GM23248 (cell line): ENCODE measurements at regions not wholly inside any gene's neighbourhood (a gene's known extent, or its start where the extent isn't known, plus 50 kb on each side); places are given as distances from the start of the nearest gene placed in this dataset.

Experiments used
- DNase-seq: peaks from one replicate; pipeline ENCODE4 v3.0.0-alpha.2; 2015
- H2AFZ ChIP-seq: fragments of 200-600 bp; sonication (generic); 2 replicates; pipeline ENCODE4 v1.6.1; 2016; ENCODE audit warnings: antibody characterized with exemption
- H3F3A ChIP-seq: fragments of 200-600 bp; sonication (generic); 2 replicates; pipeline ENCODE4 v1.6.1; 2016; ENCODE audit warnings: mild to moderate bottlenecking, antibody characterized with exemption, mixed run types; ENCODE audit not compliant: insufficient read depth
- H3K27ac ChIP-seq: fragments of 200-600 bp; sonication (generic); 2 replicates; pipeline ENCODE4 v1.5.1; 2016; ENCODE audit warnings: mild to moderate bottlenecking
- H3K27me3 ChIP-seq: fragments of 200-600 bp; sonication (generic); replicated peaks from 2 replicates; pipeline ENCODE4 v1.6.1; 2016; ENCODE audit warnings: mild to moderate bottlenecking; ENCODE audit not compliant: insufficient read depth
- H3K36me3 ChIP-seq: fragments of 200-600 bp; sonication (generic); 2 replicates; pipeline ENCODE4 v1.6.1; 2016; ENCODE audit warnings: low read depth, mild to moderate bottlenecking
- H3K4me1 ChIP-seq: fragments of 200-600 bp; sonication (generic); 2 replicates; pipeline ENCODE4 v1.6.1; 2016; ENCODE audit warnings: mild to moderate bottlenecking; ENCODE audit not compliant: insufficient read depth
- H3K4me2 ChIP-seq: fragments of 200-600 bp; sonication (generic); one replicate; pipeline ENCODE4 v1.6.1; 2016; ENCODE audit warnings: mild to moderate bottlenecking; ENCODE audit not compliant: unreplicated experiment
- H3K4me3 ChIP-seq: fragments of 200-600 bp; sonication (generic); 2 replicates; pipeline ENCODE4 v1.5.1; 2016; ENCODE audit warnings: mild to moderate bottlenecking
- H3K79me2 ChIP-seq: fragments of 200-600 bp; sonication (generic); 2 replicates; pipeline ENCODE4 v1.6.1; 2016; ENCODE audit warnings: mild to moderate bottlenecking; ENCODE audit not compliant: insufficient read depth
- H3K9ac ChIP-seq: fragments of 200-600 bp; sonication (generic); 2 replicates; pipeline ENCODE4 v1.6.1; 2016; ENCODE audit warnings: mild to moderate bottlenecking
- H3K9me2 ChIP-seq: fragments of 200-600 bp; sonication (generic); 2 replicates; pipeline ENCODE4 v1.6.1; 2016; ENCODE audit warnings: mixed run types, mild to moderate bottlenecking, moderate library complexity; ENCODE audit not compliant: insufficient read depth
- H3K9me3 ChIP-seq: fragments of 200-600 bp; sonication (generic); one replicate; pipeline ENCODE4 v1.6.1; 2017; ENCODE audit warnings: low read depth
- H4K20me1 ChIP-seq: fragments of 200-600 bp; sonication (generic); 2 replicates; pipeline ENCODE4 v1.6.0; 2016; ENCODE audit not compliant: insufficient read depth
- EZH2 ChIP-seq: fragments of 200-600 bp; sonication (generic); IDR thresholded peaks from 2 replicates; pipeline ENCODE4 v1.6.1; 2018; ENCODE audit warnings: antibody characterized with exemption, mild to moderate bottlenecking; ENCODE audit not compliant: insufficient read depth, poor library complexity, severe bottlenecking
- EZH2phosphoT487 ChIP-seq: fragments of 200-600 bp; sonication (generic); IDR thresholded peaks from 2 replicates; pipeline ENCODE4 v1.6.1; 2018; ENCODE audit warnings: antibody characterized with exemption, moderate library complexity, mild to moderate bottlenecking, low read depth; ENCODE audit not compliant: insufficient read depth
- WGBS, 2 experiments: methylation state at CpG; one replicate each; pipeline ENCODE4 v1.1.6; 2015 to 2017; ENCODE audit warnings: low lambda C conversion rate in 2 of 2, low coverage in 1 of 2; ENCODE audit errors: missing lambda C conversion rate in 2 of 2; 5-methylcytosine and 5-hydroxymethylcytosine counted together
- in situ Hi-C: fragments of 300-500 bp; cut with MboI; formaldehyde crosslinking; loops from 2 replicates; pipeline ENCODE4 v1.15.0; 2020

GRCh38 chr4:24260133-24260715 is 324.1 kb downstream of the DHX15 start:
- Histone ChIP-seq H3K27me3 (peaks cover 29% of the 10 kb centered on the region), H4K20me1 (no peaks in the 10 kb centered on the region), H3K79me2 (no peaks in the 10 kb centered on the region), H3F3A (no peaks in the 10 kb centered on the region), H3K4me2 (no peak overlapping the region), H3K4me1 (no peaks in the 10 kb centered on the region), H3K27ac (no peak overlapping the region), H3K9me2 (no peaks in the 10 kb centered on the region), H3K9ac (no peak overlapping the region), H3K36me3 (no peaks in the 10 kb centered on the region), H3K9me3 (no peaks in the 10 kb centered on the region), H2AFZ (no peak overlapping the region), H3K4me3 (no peak overlapping the region)
- no peak for TF ChIP-seq EZH2phosphoT487
- TF ChIP-seq EZH2: no peak
- in situ Hi-C loops: no loop called here
- DNase-seq: no peak
- WGBS, 2 experiments: 48 to 52% methylated on average over 8 of the region's 8 CpGs

GRCh38 chr4:24256547-24256946 is 327.8 kb downstream of the DHX15 start:
- H3K27ac ChIP-seq: no peak overlapping the region
- WGBS, 2 experiments: 41 to 43% methylated on average over 5 of the region's 5 CpGs
- H3K4me1 ChIP-seq: no peaks in the 10 kb centered on the region
- no peak overlapping the region for H3K9ac ChIP-seq
- peaks cover 28% of the 10 kb centered on the region for H3K27me3 ChIP-seq
- in situ Hi-C loops: no loop called here
- H3K9me2 ChIP-seq: no peaks in the 10 kb centered on the region
- TF ChIP-seq EZH2phosphoT487 (no peak), EZH2 (no peak)
- no peaks in the 10 kb centered on the region for H3F3A ChIP-seq
- no peaks in the 10 kb centered on the region for H3K36me3 ChIP-seq
- no peaks in the 10 kb centered on the region for H3K79me2 ChIP-seq
- H2AFZ ChIP-seq: no peak overlapping the region
- no peaks in the 10 kb centered on the region for H4K20me1 ChIP-seq
- no peak for DNase-seq
- H3K9me3 ChIP-seq: no peaks in the 10 kb centered on the region
- H3K4me2 ChIP-seq: no peak overlapping the region
- H3K4me3 ChIP-seq: no peak overlapping the region

GRCh38 chr4:24256066-24256465 is 328.3 kb downstream of the DHX15 start:
- whole genome bisulfite sequencing, 2 experiments: 21 to 26% methylated on average over 4 of the region's 4 CpGs

GRCh38 chr4:24252121-24252520 is 332.2 kb downstream of the DHX15 start:
- H3K4me3 ChIP-seq: no peak overlapping the region
- in situ Hi-C loops: no loop called here
- H3K9ac ChIP-seq: no peak overlapping the region
- H2AFZ ChIP-seq: no peak overlapping the region
- no peaks in the 10 kb centered on the region for H3F3A ChIP-seq
- H4K20me1 ChIP-seq: no peaks in the 10 kb centered on the region
- no peak for TF ChIP-seq EZH2phosphoT487
- TF ChIP-seq EZH2: no peak
- no peaks in the 10 kb centered on the region for H3K79me2 ChIP-seq
- no peaks in the 10 kb centered on the region for H3K4me1 ChIP-seq
- H3K27ac ChIP-seq: no peak overlapping the region
- no peak for DNase-seq
- 52 to 55% methylated on average over 2 of the region's 2 CpGs for WGBS, 2 experiments
- no peaks in the 10 kb centered on the region for H3K36me3 ChIP-seq
- no peaks in the 10 kb centered on the region for H3K9me2 ChIP-seq
- no peaks in the 10 kb centered on the region for H3K9me3 ChIP-seq
- H3K27me3 ChIP-seq: peaks cover 46% of the 10 kb centered on the region
- no peak overlapping the region for H3K4me2 ChIP-seq

More at GRCh38 chr4:24256066-24256465, 328.3 kb downstream of the DHX15 start:
- Histone ChIP-seq H3K27ac (no peak overlapping the region), H3K4me1 (no peaks in the 10 kb centered on the region), H4K20me1 (no peaks in the 10 kb centered on the region), H3K79me2 (no peaks in the 10 kb centered on the region), H3K4me2 (no peak overlapping the region), H3K4me3 (no peak overlapping the region), H3K9ac (no peak overlapping the region), H3K9me2 (no peaks in the 10 kb centered on the region), H2AFZ (no peak overlapping the region), H3K36me3 (no peaks in the 10 kb centered on the region), H3K27me3 (peaks cover 28% of the 10 kb centered on the region), H3F3A (no peaks in the 10 kb centered on the region), H3K9me3 (no peaks in the 10 kb centered on the region)
- DNase-seq: no peak
- in situ Hi-C loops: no loop called here
- TF ChIP-seq EZH2phosphoT487 (no peak), EZH2 (no peak)

- Histone ChIP-seq H3K9me2 (no peaks in the 10 kb centered on the region), H2AFZ (no peak overlapping the region), H3F3A (no peaks in the 10 kb centered on the region), H3K9ac (no peak overlapping the region), H3K4me2 (no peak overlapping the region), H3K36me3 (no peaks in the 10 kb centered on the region), H3K27me3 (peaks cover 45% of the 10 kb centered on the region), H4K20me1 (no peaks in the 10 kb centered on the region), H3K9me3 (no peaks in the 10 kb centered on the region), H3K4me1 (no peaks in the 10 kb centered on the region), H3K79me2 (no peaks in the 10 kb centered on the region), H3K27ac (no peak overlapping the region), H3K4me3 (no peak overlapping the region)
- 68 to 77% methylated on average over 2 of the region's 2 CpGs for WGBS, 2 experiments
- no peak for DNase-seq
- in situ Hi-C loops: no loop called here
- no peak for TF ChIP-seq EZH2
Measured at GRCh38 chr4:24251589-24251988, 332.8 kb downstream of the DHX15 start.
